HG02973 (cell line): ENCODE measurements at regions not wholly inside any gene's neighbourhood (a gene's known extent, or its start where the extent isn't known, plus 50 kb on each side); places are given as distances from the start of the nearest gene placed in this dataset.
"Not testable (repeated sequence)": the region's sequence is repeated elsewhere in the genome, so short reads cannot be mapped to it uniquely, and the experiment has no call there.

Experiments
- ATAC-seq: cut with Tn5 transposase; IDR thresholded peaks from one replicate; pipeline ENCODE4 v1.9.1; 2021; ENCODE audit warnings: moderate library complexity; ENCODE audit not compliant: unreplicated experiment

DNA sequence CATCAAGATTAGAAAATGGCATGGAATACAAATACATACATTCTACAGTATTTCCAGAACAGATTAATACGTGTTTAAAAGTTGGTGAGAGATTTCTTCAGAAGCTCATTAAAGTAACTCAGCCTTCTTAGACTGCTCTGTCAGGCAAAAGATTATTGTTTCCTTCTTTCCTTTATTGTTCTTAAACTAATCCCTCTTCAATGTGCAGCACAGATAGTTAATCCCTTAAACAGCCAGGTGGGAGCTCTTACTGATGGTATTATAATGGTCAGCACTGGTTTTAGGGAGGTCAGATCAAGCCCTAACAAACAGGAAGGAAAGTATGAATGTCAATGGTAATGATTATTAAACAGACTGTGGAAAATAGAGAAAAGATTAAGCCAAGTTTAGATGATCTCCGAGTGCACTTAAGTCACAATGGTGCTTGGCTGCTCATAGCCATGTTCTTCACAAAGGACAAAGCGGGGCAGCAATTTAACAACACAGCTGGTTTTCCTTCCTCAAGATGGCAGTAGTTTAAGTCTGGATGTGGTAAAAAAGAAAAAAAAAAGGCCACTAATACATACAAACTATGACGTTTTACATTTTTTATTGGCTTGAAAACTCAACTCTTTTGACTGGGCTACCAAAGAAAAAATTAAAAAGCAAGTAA is 992.6 kb downstream of the PCDH9 start:
- no peak for ATAC-seq

DNA sequence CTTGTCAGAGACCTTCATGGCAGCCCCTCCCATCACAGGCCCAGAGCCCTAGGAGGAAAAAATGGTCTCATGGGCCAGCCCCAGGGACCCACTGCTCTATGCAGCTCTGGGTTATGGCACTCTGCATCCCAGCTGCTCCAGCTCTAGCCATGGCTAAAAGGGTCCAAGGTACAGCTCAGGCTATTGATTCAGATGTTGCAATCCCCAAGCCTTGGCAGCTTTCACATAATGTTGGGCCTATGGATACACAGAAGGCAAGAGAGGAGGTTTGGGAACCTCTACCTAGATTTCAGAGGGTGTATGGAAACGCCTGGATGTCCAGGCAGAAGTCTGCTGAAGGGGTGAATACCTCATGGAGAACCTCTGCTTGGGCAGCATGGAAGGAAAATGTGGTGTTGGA is 996.0 kb downstream of the PCDH9 start:
- ATAC-seq, result no peak

DNA sequence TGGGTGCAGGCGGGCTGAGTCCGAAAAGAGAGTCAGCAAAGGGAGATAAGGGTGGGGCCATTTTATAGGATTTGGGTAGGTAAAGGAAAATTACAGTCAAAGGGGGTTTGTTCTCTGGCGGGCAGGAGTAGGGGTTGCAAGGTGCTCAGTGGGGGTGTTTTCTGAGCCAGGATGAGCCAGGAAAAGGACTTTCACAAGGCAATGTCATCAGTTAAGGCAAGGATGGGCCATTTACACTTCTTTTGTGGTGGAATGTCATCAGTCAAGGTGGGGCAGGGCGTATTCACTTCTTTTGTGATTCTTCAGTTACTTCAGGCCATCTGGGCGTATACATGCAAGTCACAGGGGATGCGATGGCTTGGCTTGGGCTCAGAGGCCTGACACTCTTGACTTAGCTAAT is 998.2 kb downstream of the PCDH9 start:
- ATAC-seq, result not testable (repeated sequence)

DNA sequence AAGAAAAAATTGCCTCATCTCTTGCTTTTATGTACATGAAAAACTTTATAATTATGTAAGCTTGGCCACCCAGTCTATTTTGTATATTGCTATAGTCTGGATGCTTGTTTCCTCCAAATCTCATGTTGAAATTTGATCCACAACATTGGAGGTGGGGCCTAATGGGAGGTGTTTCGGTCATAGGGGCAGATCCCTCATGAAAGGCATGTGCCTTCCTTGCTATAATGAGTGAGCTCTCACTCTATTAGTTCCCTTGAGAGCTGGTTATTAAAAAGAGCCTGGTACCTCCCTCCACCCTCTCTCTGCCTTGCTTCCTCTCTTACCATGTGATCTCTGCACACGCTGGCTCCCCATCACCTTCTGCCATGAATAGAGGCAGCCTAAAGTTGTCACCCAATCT is 1005.1 kb downstream of the PCDH9 start:
- no peak for ATAC-seq

DNA sequence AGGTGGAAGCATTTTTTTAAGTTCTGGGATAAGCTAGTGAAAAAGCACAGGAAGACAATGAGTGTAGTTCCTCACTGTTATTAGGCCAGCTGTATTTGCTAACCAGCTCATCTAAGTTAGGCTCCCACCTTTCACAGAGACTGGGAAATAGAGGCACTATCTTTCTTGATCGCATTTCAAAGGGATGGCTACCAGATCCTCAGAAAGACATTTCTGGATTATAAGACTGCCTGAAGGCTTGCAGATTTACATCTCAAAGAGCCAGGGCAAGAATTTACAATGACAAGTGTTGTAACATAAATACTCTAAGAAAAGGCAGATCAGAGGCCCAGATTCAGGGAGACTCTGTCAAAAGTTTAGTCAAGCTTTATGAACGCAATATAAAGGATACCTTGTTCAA is 1005.5 kb downstream of the PCDH9 start:
- no peak for ATAC-seq

DNA sequence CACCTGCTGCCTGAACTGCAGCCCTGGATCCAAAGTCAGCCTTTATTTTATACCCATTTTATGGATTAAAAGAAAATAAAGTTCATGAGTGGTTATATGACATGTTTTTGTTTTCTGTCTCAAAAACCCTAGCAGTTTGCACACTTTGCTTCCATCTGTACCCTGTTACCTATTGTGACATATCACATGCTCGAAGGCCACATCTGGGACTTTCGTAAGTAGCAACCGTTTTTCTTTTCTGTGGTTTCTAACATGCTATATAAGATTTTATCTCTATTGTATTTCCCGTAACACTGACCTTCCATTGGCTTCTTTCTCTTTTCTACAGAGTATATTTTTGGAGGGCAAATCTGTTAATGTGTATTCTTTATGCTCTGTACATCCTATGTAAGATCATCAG is 1007.2 kb downstream of the PCDH9 start:
- peak; percentile 69 for ATAC-seq

DNA sequence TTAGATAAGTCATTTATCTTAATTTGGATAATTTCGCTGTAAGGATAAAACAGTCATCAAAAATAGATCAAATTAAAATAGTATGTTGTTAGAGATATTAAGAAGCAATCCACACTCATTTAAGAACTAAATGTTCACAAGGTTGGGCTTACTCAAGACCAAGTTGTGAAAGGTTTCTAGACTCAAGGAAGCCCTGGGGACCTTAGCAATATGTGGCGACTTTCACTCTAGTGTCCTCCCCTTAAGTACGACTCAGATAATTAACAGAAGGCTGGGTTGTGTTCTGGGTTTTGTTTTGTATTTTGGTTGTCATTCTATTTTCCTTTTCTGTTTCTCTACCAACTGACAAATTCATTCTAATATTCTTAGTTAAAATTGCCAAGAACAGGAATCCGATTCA is 1008.0 kb downstream of the PCDH9 start:
- no peak for ATAC-seq

DNA sequence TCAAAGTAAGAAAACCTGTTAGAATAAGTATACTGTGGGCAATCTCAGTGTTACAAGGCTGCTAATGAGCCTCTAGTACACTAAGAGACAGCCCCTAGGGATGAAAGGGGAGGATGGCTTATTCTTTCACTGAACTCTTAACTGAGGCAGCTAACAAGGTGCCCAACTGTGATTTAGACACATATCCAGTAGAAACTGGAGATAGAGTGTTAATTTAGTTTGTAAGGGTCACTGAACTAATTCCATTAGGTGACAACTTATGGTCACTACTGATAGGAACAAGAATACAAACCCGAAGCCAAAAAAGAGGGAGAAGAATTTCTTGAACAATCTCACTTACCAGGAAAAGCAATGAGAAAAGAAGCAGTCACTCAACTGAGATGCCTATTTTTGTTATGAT is 1010.6 kb downstream of the PCDH9 start:
- ATAC-seq, result no peak

DNA sequence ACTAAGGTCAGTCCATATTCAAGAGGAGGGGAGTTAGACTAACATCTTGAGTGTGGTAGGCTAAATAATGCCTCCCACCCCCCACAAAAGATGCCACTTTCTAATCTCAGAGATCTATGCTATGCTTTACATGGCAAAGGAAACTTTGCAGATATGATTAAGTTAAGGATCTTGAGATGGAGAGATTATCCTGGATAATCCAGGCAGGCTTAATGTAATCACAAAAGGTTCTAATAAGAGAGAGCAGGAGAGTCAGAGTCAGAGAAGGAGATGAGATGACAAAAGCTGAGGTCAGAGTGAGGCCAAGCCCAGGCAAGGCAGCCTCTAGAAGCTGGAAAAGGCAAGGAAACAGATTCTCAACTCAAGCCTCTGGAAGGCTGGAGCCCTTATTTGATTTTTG is 1011.6 kb downstream of the PCDH9 start:
- no peak for ATAC-seq

DNA sequence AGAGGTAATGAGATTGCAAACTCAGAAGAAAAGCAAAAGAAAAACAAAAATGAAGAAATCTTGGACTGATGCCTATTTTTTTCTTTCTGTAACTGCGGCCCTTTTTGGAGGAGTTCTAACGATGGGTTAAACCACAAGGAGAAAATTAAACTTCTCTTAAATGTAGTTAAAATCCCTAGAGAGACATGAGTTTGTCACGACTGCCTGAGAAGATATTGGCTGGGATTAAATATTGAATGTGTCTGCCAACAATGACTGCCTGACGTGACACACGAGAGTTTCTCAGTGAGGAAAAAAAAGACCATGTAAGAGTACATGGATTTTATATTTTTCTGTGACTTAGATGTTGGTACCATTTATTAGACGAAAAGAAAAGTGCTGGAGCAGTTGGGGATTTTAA is 1013.4 kb downstream of the PCDH9 start:
- ATAC-seq, result no peak

DNA sequence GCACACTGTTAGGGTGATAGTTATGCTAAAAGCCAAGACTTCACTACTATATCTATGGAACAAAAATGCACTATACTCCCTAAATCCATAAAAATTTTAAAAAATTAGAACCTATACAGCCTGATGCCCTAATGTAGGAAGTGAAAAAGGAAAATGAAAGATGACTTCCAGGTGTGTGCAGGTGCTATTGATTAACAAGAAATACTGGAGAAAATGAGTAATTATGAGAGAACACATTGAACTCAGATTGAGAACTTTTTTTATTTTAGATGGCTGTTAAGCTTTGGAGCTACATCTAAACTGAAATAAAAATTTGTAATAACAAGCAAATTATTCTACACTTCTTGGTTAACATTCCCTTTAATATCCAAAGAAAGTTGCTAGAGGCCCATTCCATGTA is 1015.7 kb downstream of the PCDH9 start:
- ATAC-seq, result no peak

DNA sequence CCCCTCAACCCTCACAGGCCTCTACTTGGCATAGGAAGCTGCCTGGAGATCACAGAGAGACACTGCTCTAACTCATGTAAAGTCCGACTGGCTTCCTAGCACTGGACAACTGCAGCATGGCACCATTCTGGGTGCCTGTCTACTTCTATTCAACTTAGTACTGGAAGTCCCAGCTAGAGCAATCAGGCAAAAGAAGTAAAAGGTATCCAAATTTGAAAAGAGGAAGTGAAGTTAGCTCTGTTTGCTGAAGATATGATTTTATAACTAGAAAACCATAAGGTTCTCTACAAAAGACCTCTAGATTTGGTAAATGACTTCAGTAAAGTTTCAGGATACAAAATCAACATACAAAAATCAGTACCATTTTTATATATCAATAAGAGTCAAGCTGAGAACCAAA is 1017.6 kb downstream of the PCDH9 start:
- ATAC-seq, result no peak

DNA sequence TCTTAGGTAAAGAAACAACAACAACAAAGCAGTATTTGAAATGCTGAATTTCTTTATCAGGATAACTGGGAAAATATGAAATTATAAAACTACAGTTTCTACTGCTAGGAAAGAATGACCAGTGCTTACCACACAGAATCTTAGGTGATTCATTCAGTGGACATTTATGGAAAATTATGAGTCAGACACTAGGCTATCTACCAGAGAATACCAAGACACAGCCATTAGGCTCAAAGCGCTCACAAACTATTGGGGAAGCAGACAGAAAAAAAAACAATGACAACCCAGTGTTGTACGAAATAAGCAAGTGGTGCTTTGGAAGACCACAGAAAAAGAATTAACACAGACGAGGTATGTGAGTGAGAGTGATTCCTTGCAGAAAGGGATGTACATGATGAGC is 1019.5 kb downstream of the PCDH9 start:
- no peak for ATAC-seq

DNA sequence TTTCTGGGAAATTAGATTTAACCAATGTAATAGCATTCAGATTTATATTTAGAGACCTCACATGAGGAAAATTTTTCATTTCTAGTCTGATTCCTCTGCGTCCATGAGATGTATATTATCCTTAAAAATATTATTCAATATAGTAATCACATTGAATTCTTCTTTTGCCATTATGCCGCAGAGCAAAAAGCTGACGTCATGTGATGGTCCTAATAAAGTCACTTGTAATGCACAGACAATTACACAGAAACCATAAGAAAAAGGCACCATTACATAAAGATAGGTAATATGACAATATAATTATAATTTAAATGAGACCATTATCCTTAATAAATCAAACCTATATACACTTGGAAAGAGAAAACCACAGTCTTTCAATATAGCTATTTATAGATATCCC is 1021.5 kb downstream of the PCDH9 start:
- no peak for ATAC-seq

DNA sequence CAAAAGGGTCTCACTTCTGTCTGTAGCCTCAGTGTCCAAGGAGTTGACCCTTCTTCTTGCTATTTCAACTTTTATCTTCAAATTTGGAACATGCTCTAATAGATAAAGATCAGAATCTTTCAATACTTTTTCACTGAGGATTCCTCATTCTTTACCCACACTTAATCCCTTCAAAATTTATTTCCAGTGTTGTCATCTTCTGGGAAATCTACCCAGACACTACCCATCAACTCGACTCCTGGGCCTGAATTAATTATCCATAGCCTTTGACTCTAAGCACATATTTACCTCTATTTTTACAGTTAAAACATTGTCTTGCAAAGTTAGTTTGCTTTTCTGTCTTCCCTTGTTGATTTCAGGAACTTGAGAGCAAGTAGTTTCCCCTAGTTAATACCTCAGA is 1022.5 kb downstream of the PCDH9 start:
- no peak for ATAC-seq

DNA sequence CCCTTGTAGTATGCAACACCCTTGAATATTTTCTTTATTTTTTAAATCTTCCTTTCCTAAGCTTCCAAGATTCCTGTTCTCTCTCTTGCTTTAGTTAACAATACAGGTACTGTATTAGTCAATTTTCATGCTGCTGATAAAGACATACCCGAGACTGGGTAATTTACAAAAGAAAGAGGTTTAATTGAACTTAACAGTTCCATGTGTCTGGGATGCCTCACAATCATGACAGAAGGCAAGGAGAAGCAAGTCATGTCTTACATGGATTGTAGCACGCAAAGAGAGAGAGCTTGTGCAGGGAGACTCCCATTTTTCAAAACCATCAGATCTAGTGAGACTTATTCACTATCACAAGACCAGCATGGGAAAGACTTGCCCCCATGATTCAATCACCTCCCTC is 1024.3 kb downstream of the PCDH9 start:
- no peak for ATAC-seq

DNA sequence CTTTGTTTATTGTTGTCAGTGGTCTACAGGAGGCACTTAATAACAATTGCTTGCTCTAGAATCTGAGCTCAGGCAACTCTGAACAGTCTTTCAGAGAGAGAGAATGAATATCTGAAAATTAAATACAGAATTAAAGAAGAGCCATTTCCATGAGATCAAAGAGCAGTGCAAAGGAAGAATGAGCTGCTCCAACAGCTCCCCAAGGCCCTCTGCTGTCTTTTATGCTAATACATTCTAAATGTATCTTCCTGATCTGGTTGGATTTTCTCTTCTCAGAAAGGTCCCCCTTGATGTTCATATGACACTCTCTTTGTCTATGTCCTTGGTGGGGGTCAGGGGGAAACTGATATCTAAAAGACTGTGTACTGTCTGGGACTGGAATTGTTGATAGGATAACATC is 1029.6 kb downstream of the PCDH9 start:
- no peak for ATAC-seq

DNA sequence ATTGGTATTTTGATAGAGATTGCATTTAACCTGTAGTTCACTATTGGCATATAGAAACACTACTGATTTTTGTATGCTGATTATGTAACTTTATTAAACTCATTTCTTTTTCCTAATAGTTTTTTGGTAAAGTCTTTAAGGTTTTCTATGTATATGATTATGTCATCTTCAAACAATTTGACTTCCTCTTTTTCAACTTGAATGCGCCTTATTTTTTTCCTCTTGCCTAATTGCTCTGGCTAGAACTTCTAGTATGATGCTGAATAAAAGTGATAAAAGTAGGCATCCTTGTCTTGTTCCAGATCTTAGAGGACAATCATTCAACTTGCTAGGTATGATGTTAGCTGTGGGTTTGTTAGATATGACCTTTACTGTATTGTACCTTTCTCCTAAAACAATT is 1034.9 kb downstream of the PCDH9 start:
- no peak for ATAC-seq

DNA sequence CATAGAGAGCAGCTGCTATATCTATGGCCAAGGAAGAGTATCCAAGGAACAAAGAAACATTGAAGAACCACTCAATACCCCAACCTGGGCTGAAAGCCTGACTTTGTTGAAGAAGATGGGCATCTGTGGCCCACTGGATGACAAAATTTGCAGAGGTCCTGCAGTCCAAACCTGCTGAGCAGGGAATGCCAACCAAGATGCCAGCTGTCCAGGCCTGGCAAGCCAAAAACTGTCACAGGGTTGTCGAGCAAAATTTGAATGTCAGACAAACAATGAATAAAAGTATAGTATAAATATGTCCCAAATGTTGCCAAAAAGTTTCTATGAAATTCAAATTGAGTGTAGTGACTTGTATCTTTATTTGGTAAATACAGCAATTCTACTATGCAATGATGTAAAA is 1040.2 kb downstream of the PCDH9 start:
- no peak for ATAC-seq

DNA sequence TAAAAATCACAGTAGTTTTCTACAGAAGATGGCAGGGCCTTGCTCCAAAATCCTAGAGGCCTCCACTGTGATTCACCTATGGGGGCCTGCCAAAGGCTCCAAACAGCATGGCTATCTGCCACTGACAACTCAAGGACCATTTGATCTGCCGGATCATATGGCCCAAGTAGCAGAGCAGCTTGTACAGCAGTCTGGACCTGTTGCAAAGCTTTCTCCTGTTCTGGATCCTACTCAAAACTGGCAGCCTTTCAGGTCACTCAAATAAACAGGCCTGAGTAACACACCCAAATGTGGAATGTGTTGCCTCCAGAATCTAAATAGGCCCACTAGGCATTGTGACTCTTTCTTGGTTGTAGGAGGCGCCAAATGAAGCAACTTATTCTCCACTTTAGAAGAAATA is 1049.3 kb downstream of the PCDH9 start:
- ATAC-seq, result no peak

DNA sequence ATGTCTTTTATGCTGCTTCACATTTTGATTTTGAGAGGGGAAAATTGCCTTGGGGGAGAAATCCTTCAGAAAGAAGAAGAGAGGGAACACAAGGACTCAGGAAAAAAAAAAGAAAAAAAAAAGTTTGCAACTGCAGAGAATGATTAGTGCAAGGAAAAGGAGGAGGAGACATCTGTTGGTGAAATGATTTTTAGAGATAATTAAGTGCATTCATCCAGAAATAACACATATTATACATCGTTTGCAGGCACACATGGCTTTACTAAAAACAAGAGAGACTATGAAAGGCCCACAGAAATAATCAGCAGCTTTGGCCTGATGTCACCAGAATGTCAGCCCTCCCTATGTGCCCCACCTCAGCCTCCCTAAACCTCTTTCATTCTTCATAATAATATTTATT is 1058.2 kb downstream of the PCDH9 start:
- ATAC-seq, result no peak

DNA sequence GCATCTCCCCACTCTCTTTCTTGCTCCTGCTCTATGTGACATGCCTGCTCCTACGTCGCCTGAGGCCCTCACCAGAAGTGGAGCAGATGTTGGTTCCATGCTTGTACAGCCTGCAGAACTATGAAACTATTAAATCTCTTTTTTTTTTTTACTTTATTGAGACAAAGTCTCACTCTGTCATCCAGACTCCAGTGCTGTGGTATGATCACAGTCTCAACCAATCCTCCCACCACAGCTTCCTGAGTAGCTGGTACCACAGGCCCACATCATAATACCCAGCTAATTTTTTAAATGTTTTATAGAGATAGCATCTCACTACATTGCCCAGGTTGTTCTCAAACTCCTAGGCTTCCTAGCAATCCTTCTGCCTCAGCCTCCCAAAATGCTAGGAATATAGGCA is 1067.7 kb downstream of the PCDH9 start:
- no peak for ATAC-seq

DNA sequence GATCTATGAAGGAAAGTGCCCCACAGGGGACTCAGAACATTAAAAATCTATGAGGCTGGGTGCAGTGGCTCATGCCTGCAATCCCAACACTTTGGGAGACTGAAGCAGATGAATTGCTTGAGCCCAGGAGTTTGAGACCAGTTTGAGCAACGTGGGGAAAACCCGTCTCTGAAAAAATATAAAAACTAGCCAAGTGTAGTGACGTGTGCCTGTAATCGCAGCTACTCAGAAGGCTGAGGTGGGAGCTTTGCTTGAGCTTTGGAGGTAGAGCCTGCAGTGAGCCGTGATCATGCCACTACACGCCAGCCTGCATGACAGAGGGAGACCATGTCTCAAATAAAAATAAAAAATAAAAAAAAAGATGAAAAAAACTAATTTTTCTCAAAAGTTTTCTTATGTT is 1070.6 kb downstream of the PCDH9 start:
- no peak for ATAC-seq

DNA sequence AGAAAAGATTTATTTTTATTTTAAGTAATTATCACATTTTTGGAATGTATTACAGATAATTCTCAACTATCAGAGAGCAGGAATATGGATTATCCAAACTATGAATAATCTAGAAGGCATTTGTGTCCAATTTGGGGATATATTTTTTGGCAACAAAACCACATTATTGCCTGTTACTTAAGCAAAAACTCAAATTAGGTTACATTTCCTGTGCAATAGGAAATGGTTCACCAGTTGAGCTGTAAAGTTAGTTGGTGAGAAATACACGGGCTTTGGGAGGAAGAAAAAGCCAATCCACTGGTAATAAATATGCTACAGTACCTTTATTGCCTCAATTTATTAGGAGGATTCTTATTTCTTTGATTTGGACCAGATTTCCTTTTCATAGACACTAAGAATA is 1075.2 kb downstream of the PCDH9 start:
- ATAC-seq, result no peak
